ENCODE measurements at regions not wholly inside any gene's neighbourhood (a gene's known extent, or its start where the extent isn't known, plus 50 kb on each side); places are given as distances from the start of the nearest gene placed in this dataset.

DNA sequence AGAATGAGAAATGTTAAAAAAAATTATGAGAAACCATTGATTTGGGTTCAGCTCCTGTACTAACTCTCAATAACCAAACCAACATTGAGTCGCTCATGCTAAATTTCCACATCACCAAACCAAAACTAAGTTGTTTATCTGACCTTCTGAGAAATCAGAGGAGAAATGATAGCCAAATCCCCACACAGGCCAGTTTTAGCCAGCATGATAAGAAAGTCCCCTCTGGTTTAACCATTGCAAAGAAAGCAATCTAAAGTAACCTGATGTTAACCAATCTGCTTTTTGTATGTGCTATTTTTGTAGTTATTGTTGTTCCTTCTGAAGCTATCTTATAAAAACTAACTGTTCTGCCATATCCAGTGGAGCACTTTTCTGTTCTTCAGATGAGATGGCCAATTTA lies 599.7 kb downstream of the SLC16A7 start:
- H3K36me3 Mint-ChIP-seq (ENCODE audit: low read depth, unreplicated experiment) = no peaks in the 10 kb centered on the region
- H3K9me3 Mint-ChIP-seq (ENCODE audit: unreplicated experiment) = no peaks in the 10 kb centered on the region
- DNase-seq (ENCODE audit: low spot score) = no peak
- no peak overlapping the region for H3K4me3 Mint-ChIP-seq (ENCODE audit: unreplicated experiment)
- TF ChIP-seq, protein P1, sequence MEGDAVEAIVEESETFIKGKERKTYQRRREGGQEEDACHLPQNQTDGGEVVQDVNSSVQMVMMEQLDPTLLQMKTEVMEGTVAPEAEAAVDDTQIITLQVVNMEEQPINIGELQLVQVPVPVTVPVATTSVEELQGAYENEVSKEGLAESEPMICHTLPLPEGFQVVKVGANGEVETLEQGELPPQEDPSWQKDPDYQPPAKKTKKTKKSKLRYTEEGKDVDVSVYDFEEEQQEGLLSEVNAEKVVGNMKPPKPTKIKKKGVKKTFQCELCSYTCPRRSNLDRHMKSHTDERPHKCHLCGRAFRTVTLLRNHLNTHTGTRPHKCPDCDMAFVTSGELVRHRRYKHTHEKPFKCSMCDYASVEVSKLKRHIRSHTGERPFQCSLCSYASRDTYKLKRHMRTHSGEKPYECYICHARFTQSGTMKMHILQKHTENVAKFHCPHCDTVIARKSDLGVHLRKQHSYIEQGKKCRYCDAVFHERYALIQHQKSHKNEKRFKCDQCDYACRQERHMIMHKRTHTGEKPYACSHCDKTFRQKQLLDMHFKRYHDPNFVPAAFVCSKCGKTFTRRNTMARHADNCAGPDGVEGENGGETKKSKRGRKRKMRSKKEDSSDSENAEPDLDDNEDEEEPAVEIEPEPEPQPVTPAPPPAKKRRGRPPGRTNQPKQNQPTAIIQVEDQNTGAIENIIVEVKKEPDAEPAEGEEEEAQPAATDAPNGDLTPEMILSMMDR (IDR thresholded peaks at IDR 0.05; ENCODE audit: unreplicated experiment) = no peak
- H3K27me3 Mint-ChIP-seq (ENCODE audit: unreplicated experiment) = no peaks in the 10 kb centered on the region
- H3K27ac Mint-ChIP-seq (ENCODE audit: unreplicated experiment) = no peak overlapping the region
- H3K4me1 Mint-ChIP-seq (ENCODE audit: unreplicated experiment) = no peaks in the 10 kb centered on the region

DNA sequence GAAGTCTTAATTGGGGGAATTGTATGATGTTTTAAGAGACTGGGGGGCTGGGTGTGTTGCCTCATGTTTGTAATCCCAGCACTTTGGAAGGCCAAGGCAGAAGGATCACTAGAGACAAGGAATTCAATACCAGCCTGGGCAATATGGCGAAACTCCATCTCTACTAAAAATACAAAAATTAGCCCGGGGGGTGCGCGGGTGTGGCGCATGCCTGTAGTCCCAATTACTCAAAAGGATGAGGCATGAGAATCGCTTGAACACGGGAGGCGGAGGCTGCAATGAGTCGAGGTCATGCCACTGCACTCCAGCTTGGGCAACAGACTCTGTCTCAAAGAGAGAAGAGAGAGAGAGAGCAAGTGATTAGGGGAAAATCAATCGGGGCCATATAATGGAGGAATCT lies 600.5 kb downstream of the SLC16A7 start:
- Mint-ChIP-seq H3K9me3 (ENCODE audit: unreplicated experiment) (no peaks in the 10 kb centered on the region), H3K4me3 (ENCODE audit: unreplicated experiment) (no peak overlapping the region), H3K4me1 (ENCODE audit: unreplicated experiment) (no peaks in the 10 kb centered on the region), H3K36me3 (ENCODE audit: low read depth, unreplicated experiment) (no peaks in the 10 kb centered on the region), H3K27me3 (ENCODE audit: unreplicated experiment) (no peaks in the 10 kb centered on the region), H3K27ac (ENCODE audit: unreplicated experiment) (no peak overlapping the region)
- DNase-seq (ENCODE audit: low spot score) = no peak
- TF ChIP-seq, protein P1 (IDR thresholded peaks at IDR 0.05; ENCODE audit: unreplicated experiment) = no peak

DNA sequence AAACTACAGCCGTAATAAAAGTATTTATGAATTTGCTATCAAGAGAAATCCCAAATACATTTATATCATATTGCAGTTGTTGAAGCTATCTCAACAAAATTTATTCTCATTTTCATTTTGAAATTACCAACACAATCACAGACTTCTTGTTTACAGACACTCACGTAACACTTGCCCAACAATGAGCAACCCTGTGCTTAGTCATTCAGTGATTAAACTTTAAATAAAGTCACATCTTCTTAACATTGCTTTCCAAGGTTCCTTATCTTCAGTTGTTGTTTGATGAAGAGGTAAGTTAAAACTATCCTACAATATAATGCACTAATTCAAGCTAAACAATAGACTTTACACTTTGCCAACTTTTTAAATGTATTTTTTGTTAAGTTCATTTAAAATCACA lies 601.8 kb downstream of the SLC16A7 start:
- no peak for DNase-seq (ENCODE audit: low spot score)
- Mint-ChIP-seq H3K36me3 (ENCODE audit: low read depth, unreplicated experiment) (no peaks in the 10 kb centered on the region), H3K9me3 (ENCODE audit: unreplicated experiment) (no peaks in the 10 kb centered on the region), H3K27me3 (ENCODE audit: unreplicated experiment) (no peaks in the 10 kb centered on the region), H3K4me3 (ENCODE audit: unreplicated experiment) (no peak overlapping the region), H3K4me1 (ENCODE audit: unreplicated experiment) (no peaks in the 10 kb centered on the region), H3K27ac (ENCODE audit: unreplicated experiment) (no peak overlapping the region)
- TF ChIP-seq, protein P1 (IDR thresholded peaks at IDR 0.05; ENCODE audit: unreplicated experiment) = no peak

DNA sequence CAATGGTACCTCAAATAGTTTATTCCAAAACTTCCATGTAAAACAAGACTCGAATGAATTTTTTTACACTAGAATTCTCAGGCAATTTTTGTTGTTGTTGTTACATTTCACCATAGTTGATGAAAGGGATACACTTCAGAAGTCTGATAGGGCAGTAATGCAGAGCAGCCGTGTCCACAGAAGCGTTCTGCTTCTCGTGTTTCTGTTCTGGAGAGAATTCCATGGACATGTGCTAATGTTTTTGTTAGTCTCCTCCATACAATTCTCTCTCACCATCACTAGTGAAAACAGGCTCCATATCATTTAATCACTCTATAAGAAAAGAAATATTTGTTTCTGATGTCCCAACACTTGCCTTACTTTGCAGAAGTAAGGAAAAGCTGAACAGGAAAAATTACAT lies 606.1 kb downstream of the SLC16A7 start:
- Mint-ChIP-seq H3K27me3 (ENCODE audit: unreplicated experiment) (no peaks in the 10 kb centered on the region), H3K36me3 (ENCODE audit: low read depth, unreplicated experiment) (no peaks in the 10 kb centered on the region), H3K4me1 (ENCODE audit: unreplicated experiment) (no peaks in the 10 kb centered on the region), H3K9me3 (ENCODE audit: unreplicated experiment) (no peaks in the 10 kb centered on the region), H3K4me3 (ENCODE audit: unreplicated experiment) (no peak overlapping the region), H3K27ac (ENCODE audit: unreplicated experiment) (no peak overlapping the region)
- DNase-seq (ENCODE audit: low spot score) = no peak
- TF ChIP-seq, protein P1 (IDR thresholded peaks at IDR 0.05; ENCODE audit: unreplicated experiment) = no peak

DNA sequence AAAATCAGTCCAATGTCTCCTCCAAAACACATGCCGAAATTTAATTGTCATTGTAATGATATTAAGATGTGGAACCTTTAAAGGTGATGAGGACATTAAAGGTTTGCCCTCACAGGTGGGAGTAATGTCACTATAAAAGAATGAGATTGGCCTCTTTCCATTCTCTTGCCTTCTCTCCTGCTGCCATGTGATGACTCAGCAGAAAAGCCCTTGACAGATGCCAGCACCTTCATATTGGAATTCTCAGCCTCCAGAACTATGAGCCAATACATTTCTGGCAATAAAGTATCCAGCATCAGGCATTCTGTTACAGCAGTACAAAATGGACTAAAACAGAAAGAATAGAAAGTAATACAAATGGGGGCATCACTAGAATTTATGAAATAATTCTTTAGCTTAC lies 609.7 kb downstream of the SLC16A7 start:
- DNase-seq (ENCODE audit: low spot score) = no peak
- H3K27me3 Mint-ChIP-seq (ENCODE audit: unreplicated experiment) = peaks cover 2% of the 10 kb centered on the region
- H3K4me1 Mint-ChIP-seq (ENCODE audit: unreplicated experiment) = no peaks in the 10 kb centered on the region
- no peaks in the 10 kb centered on the region for H3K36me3 Mint-ChIP-seq (ENCODE audit: low read depth, unreplicated experiment)
- TF ChIP-seq, protein P1 (IDR thresholded peaks at IDR 0.05; ENCODE audit: unreplicated experiment) = no peak
- H3K27ac Mint-ChIP-seq (ENCODE audit: unreplicated experiment) = no peak overlapping the region
- H3K4me3 Mint-ChIP-seq (ENCODE audit: unreplicated experiment) = no peak overlapping the region
- H3K9me3 Mint-ChIP-seq (ENCODE audit: unreplicated experiment) = no peaks in the 10 kb centered on the region

Measured in endothelial cell (in vitro differentiated cells).